Naive B cell (primary cell): ENCODE measurements at regions not wholly inside any gene's neighbourhood (a gene's known extent, or its start where the extent isn't known, plus 50 kb on each side); places are given as distances from the start of the nearest gene placed in this dataset.
"Not testable (repeated sequence)": the region's sequence is repeated elsewhere in the genome, so short reads cannot be mapped to it uniquely, and the experiment has no call there.

Experiments
- ATAC-seq, 2 donors: fragments of 150-1000 bp; cut with Tn5 transposase; 2 replicates each; pipeline ENCODE4 v1.10.0; 2021; ENCODE audit warnings: low read depth in 2 of 2, mild to moderate bottlenecking in 2 of 2, moderate library complexity in 2 of 2
- DNase-seq: peaks from one replicate; pipeline ENCODE4 v3.0.0; 2022
- H3K27ac Mint-ChIP-seq, 6 donors: one replicate each; pipeline ENCODE4 v1.8.0; 2020 to 2022; ENCODE audit warnings: mild to moderate bottlenecking in 6 of 6, mixed read lengths in 6 of 6, moderate library complexity in 5 of 6, inconsistent platforms in 2 of 6
- H3K27me3 Mint-ChIP-seq, 3 donors: one replicate each; pipeline ENCODE4 v1.8.0; 2021 to 2022; ENCODE audit warnings: mixed read lengths in 3 of 3, mild to moderate bottlenecking in 1 of 3
- H3K36me3 Mint-ChIP-seq, 2 donors: one replicate each; pipeline ENCODE4 v1.8.0; 2020 to 2022; ENCODE audit warnings: mixed read lengths in 2 of 2, inconsistent platforms in 1 of 2, mild to moderate bottlenecking in 1 of 2
- H3K4me1 Mint-ChIP-seq, 3 donors: one replicate each; pipeline ENCODE4 v1.8.0; 2020 to 2022; ENCODE audit warnings: mixed read lengths in 3 of 3, inconsistent platforms in 1 of 3, mild to moderate bottlenecking in 1 of 3, moderate library complexity in 1 of 3
- H3K4me3 Mint-ChIP-seq, 8 donors: one replicate each; pipeline ENCODE4 v1.8.0; 2020 to 2022; ENCODE audit warnings: mild to moderate bottlenecking in 8 of 8, mixed read lengths in 8 of 8, moderate library complexity in 8 of 8, inconsistent platforms in 2 of 8
- H3K9me3 Mint-ChIP-seq, 7 donors: one replicate each; pipeline ENCODE4 v1.8.0; 2020 to 2022; ENCODE audit warnings: mixed read lengths in 7 of 7, mild to moderate bottlenecking in 5 of 7, inconsistent platforms in 2 of 7, moderate library complexity in 1 of 7

DNA sequence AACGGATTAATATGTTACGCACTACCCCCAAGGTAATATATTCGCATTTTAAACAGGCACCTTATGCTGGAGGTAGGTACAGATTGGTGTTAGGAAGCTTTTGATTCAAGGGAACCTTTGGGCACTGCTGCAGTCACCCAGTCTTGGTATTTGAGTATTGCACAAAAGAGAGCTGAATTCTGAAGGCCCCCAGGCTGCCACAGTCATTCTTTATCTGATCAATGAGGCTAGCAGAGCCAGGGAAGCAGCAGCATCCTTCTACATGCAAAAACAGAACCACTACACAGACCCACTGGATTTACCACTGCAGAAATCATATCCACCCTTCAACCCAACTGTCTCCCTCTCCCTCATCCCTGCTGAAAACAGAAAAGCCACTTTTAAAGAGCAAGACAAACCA, 121.2 kb upstream of the GRIN3A start:
- ATAC-seq, result no peak

DNA sequence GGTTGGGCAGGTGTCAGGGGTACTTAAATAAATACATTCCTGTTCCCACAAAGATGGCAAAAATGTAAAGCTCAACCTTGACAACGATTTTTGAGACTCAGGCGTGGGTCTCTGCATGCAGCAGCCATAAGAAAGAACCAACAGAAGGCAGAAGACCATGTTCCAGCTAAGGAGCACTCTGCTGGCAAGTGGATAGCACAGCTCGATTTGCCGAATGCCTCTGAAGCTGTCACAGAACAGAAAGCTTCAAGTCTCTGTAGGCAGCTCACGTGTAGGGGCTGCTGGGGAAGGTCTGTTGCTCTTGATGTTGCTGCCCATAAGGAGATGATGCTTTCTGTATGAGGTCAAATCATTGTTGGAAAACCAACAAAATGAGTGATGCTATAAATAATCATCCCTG, 119.6 kb upstream of the GRIN3A start:
- no peak for ATAC-seq
- H3K4me3 Mint-ChIP-seq, result no peak overlapping the region
- H3K36me3 Mint-ChIP-seq, result no peaks in the 10 kb centered on the region

More for the DNA sequence above, 121.2 kb upstream of the GRIN3A start:
- H3K27me3 Mint-ChIP-seq, result no peaks in the 10 kb centered on the region
- H3K4me1 Mint-ChIP-seq, result no peaks in the 10 kb centered on the region
- peaks cover 0 to 5% (median 0%) of the 10 kb centered on the region in 7 donors for H3K9me3 Mint-ChIP-seq
- DNase-seq, result no peak
- H3K4me3 Mint-ChIP-seq, result no peak overlapping the region
- no peaks in the 10 kb centered on the region for H3K36me3 Mint-ChIP-seq
- no peak overlapping the region for H3K27ac Mint-ChIP-seq

DNA sequence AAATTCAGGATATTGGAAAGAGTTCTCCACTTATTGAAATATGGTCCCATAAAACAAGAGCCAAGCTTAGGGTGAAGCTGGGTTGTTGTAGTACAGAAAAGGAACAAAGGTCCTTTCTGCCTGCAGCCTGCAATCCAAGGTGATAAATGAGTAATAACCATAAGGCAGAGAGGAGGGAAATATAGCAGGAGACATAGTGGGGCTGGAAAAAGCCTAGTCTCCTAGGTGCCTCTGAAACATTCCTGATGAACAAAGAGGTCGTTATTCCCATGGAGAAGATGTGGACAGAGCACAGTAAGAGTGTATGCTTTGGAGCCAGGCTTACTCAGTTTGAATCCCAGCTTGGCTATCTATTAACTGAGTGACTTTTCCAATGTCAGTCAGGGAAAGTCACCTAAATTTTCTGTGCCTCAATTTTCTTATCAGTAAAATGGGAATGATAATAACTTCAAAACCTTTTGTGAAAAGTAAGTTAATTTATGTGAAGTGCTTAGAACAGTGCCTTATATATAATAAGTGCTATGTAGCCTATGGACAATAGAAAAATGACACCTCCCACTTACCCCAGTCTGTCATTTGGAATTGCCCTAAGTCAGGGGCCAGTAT, 110.8 kb upstream of the GRIN3A start:
- Mint-ChIP-seq H3K4me3 (no peak overlapping the region), H3K4me1 (no peaks in the 10 kb centered on the region), H3K27me3 (no peaks in the 10 kb centered on the region), H3K27ac (no peak overlapping the region), H3K9me3 (peaks cover 0 to 6% (median 0%) of the 10 kb centered on the region in 7 donors), H3K36me3 (no peaks in the 10 kb centered on the region)
- ATAC-seq (no peak), DNase-seq (no peak)

More for the DNA sequence above, 119.6 kb upstream of the GRIN3A start:
- no peak for DNase-seq
- Mint-ChIP-seq H3K27me3 (no peaks in the 10 kb centered on the region), H3K9me3 (peaks cover 0 to 5% (median 0%) of the 10 kb centered on the region in 7 donors), H3K4me1 (no peaks in the 10 kb centered on the region), H3K27ac (no peak overlapping the region)

DNA sequence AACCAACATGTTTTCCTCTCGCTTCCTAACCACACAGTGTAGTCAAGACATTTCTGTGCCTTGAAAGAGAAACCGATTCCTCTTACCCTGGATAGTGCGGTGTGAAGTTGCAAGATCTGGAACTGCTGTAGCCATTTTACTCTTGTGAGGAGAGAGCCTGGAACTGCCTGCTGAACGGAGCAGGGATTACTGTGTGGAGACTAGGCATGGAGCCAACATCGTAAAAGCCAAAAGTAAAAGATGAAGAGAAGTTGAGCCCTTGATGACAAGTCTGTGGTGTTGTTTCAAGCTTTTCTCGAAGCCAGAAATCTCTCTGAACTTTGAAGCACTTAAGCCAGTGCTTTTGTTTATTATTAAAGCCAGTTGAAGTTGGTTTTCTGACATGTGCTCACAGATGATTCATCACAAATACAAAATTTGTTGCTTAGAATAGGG, 110.1 kb upstream of the GRIN3A start:
- Mint-ChIP-seq H3K4me1 (no peaks in the 10 kb centered on the region), H3K4me3 (peak overlapping the region in 1 of 8 donors; percentile 1), H3K9me3 (peaks cover 0 to 6% (median 0%) of the 10 kb centered on the region in 7 donors), H3K36me3 (no peaks in the 10 kb centered on the region), H3K27ac (no peak overlapping the region), H3K27me3 (no peaks in the 10 kb centered on the region)
- DNase-seq (no peak), ATAC-seq (no peak)

DNA sequence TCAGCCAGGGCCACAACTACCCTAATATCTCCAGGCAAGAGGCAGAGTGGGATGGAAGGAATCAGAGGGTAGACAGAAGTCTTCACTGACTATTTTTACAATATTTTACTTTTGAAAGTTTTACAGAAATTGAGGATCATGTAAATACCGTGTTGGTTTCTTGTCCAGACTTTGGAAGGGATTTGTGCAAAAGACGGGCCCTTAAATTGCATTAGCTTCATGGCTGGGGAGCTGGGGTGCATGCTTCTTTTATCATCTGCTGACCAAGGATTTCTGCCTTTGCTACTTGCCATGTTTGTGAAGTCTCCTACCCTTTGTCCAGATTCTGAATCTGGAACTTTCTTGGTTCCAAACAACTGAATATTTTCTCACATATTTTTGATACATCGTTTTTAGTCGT, 107.7 kb upstream of the GRIN3A start:
- Mint-ChIP-seq H3K4me3 (no peak overlapping the region), H3K27me3 (no peaks in the 10 kb centered on the region), H3K9me3 (no peaks in the 10 kb centered on the region), H3K36me3 (no peaks in the 10 kb centered on the region), H3K4me1 (no peaks in the 10 kb centered on the region), H3K27ac (no peak overlapping the region)
- no peak for DNase-seq
- ATAC-seq, result no peak

DNA sequence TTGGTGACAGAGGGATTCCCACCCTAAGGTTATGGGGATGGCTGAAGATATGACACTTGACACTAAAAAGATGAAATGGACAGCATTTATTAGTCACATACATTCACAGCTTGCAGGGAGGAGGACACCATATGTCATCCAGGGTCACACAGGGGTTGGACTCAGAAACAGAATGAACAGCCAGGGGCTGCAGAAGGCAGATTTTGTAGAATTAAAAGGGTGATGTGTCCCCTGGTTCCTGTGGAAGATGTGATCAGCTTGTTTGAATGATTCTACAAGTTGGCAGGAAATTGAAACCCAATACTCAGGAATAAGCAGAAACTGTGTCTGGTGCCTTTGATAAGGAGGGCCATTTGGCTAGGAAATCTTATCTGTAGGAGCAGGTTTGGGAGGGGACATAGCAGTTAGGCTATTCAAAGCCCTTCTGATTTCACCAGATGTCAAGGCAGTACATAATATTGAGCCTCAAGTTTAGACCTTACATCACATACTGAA, 102.3 kb upstream of the GRIN3A start:
- Mint-ChIP-seq H3K27me3 (no peaks in the 10 kb centered on the region), H3K27ac (no peak overlapping the region), H3K9me3 (peaks cover 0 to 10% (median 8%) of the 10 kb centered on the region in 7 donors), H3K4me3 (no peak overlapping the region), H3K36me3 (no peaks in the 10 kb centered on the region), H3K4me1 (no peaks in the 10 kb centered on the region)
- DNase-seq (no peak), ATAC-seq (no peak)

DNA sequence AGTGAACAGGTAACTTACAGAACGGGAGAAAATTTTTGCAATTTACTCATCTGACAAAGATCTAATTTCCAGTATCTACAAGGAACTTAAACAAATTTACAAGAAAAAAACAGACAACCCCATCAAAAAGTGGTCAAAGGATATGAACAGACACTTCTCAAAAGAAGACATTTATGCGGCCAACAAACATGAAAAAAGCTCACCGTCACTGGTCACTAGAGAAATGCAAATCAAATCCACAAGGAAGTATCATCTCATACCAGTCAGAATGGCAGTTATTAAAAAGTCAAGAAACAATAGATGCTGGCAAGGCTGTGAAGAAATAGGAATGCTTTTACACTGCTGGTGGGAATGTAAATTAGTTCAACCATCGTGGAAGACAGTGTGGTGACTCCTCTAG, 100.5 kb upstream of the GRIN3A start:
- not testable (repeated sequence) for H3K4me3 Mint-ChIP-seq, H3K36me3 Mint-ChIP-seq, H3K27ac Mint-ChIP-seq, DNase-seq, H3K27me3 Mint-ChIP-seq, H3K9me3 Mint-ChIP-seq, H3K4me1 Mint-ChIP-seq, ATAC-seq

DNA sequence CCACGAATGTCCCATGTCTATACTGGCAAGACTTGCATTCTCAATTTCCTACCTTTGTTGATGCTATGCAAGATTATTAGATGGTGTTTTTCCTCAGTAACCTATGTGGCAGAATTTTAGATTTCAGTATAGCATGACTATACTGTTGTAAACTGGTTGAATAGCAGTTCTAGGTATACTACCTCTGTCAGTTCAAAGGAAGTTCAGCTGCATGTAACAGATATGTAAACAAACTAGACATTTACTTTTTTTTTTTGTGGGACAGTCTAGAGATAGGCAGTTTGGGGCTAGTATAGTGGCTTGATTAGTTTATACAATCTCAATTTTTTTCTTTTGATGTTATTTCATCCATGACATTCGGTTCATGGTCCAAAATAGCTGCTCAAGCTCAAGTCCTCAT, 97.6 kb upstream of the GRIN3A start:
- Mint-ChIP-seq H3K36me3 (no peaks in the 10 kb centered on the region), H3K4me1 (no peaks in the 10 kb centered on the region), H3K27me3 (no peaks in the 10 kb centered on the region), H3K4me3 (no peak overlapping the region), H3K27ac (peak overlapping the region in 1 of 6 donors; percentile 47), H3K9me3 (peaks cover 0 to 10% (median 9%) of the 10 kb centered on the region in 7 donors)
- ATAC-seq (no peak), DNase-seq (no peak)

DNA sequence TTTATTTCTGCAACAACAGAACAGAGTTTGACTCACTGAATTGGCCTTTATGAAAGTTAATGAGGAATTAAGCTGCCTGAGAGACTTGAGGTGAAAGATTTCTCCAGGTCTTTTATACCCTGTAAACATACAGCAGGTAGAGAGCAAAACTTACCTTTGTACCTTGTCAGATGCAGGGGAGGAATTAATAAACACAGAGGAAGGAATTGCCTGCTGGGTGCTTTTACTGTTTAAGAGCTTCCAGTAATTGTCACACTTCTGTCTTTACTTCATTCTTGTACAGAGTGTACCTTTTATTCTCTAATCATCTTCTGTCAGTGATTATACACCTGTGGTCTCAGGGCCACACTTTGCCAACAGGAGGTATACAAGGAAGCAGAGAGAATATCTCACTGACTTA, 94.0 kb upstream of the GRIN3A start:
- no peak overlapping the region for H3K4me3 Mint-ChIP-seq
- H3K36me3 Mint-ChIP-seq, result no peaks in the 10 kb centered on the region
- H3K4me1 Mint-ChIP-seq, result no peaks in the 10 kb centered on the region
- DNase-seq (no peak), ATAC-seq (no peak)
- H3K27me3 Mint-ChIP-seq, result no peaks in the 10 kb centered on the region
- H3K27ac Mint-ChIP-seq, result no peak overlapping the region
- H3K9me3 Mint-ChIP-seq, result peaks cover 0 to 6% (median 3%) of the 10 kb centered on the region in 7 donors

DNA sequence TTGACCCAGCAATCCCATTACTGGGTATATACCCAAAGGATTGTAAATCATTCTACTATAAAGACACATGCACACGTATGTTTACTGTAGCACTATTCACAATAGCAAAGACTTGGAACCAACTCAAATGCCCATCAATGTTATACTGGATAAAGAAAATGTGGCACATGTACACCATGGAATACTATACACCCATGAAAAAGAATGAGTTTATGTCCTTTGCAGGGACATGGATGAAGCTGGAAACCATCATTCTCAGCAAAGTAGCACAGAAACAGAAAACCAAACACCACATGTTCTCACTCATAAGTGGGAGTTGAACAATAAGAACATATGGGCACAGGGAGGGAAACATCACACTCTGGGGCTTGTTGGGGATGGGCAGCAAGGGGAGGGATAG, 83.0 kb upstream of the GRIN3A start:
- H3K4me3 Mint-ChIP-seq, H3K27me3 Mint-ChIP-seq, H3K36me3 Mint-ChIP-seq, DNase-seq, H3K4me1 Mint-ChIP-seq, H3K27ac Mint-ChIP-seq, ATAC-seq: not testable (repeated sequence)
- peaks cover 2 to 24% (median 9%) of the 10 kb centered on the region in 7 donors for H3K9me3 Mint-ChIP-seq

DNA sequence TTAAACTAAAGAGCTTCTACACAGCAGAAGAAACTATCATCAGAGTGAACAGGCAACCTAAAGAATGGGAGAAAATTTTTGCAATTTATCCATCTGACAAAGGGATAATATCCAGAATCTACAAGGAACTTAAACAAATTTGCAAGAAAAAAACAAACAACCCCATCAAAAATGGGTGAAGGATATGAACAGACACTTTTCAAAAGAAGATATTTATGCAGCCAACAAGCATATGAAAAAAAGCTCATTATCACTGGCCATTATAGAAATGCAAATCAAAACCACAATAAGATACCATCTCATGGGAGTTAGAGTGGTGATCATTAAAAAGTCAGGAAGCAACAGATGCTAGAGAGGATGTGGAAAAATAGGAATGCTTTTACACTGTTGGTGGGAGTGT, 82.5 kb upstream of the GRIN3A start:
- not testable (repeated sequence) for H3K27ac Mint-ChIP-seq, ATAC-seq, H3K27me3 Mint-ChIP-seq, H3K4me1 Mint-ChIP-seq, DNase-seq, H3K4me3 Mint-ChIP-seq, H3K36me3 Mint-ChIP-seq
- peaks cover 2 to 24% (median 9%) of the 10 kb centered on the region in 7 donors for H3K9me3 Mint-ChIP-seq

DNA sequence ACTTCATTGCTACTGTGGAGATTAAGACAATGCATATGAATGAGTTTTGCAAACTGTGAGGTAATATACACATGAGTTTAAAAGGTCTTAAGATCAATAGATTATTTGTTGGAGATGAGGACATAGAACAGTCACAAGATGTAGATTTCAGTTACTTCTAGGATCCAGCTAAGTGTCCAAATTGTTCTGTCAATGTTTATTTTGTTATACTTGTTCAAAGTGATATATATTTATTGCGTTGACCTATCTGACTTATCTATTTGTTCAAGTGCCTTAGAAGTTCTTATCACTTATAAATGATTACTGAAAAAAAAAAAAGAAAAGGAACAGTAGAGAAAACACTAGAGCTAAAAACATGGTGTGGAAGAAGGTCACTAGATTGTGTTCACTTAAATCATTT, 75.6 kb upstream of the GRIN3A start:
- H3K27me3 Mint-ChIP-seq, result peaks cover 0 to 7% (median 0%) of the 10 kb centered on the region in 3 donors
- no peaks in the 10 kb centered on the region for H3K36me3 Mint-ChIP-seq
- DNase-seq, result no peak
- no peaks in the 10 kb centered on the region for H3K4me1 Mint-ChIP-seq
- no peak overlapping the region for H3K4me3 Mint-ChIP-seq
- H3K9me3 Mint-ChIP-seq, result peaks cover 0 to 10% (median 2%) of the 10 kb centered on the region in 7 donors
- no peak for ATAC-seq
- no peak overlapping the region for H3K27ac Mint-ChIP-seq

DNA sequence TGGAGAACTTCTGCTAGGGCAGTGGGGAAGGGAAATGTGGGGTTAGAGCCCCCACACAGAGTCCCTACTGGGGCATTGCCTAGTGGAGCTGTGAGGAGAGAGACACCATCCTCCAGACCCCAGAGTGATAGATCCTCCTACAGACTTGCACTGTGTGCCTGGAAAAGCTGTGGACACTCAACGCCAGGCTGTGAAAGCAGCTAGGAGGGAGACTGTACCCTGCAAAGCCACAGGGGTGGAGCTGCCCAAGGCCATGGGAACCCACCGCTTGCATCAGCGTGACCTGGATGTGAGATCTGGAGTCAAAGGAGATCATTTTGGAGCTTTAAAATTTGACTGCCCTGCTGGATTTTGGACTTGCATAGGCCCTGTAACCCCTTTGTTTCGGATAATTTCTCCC, 69.4 kb upstream of the GRIN3A start:
- H3K4me1 Mint-ChIP-seq, ATAC-seq, H3K27ac Mint-ChIP-seq, H3K36me3 Mint-ChIP-seq, H3K9me3 Mint-ChIP-seq, DNase-seq, H3K4me3 Mint-ChIP-seq, H3K27me3 Mint-ChIP-seq: not testable (repeated sequence)

DNA sequence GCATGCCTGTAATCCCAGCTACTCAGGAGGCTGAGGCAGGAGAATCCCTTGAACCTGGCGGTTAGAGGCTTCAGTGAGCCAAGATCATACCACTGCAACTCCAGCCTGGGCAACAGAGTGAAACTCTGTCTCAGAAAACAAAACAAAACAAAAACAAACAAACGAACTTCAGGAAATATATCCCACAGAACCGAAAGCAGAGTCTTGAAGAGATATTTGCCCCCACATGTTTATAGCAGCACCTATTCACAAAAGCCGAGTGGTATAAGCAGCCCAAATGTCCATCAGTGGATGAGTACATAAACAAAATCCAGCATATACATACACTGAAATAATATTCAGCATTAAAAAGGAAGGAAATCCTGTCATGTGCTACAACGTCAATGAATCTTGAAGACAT, 57.6 kb upstream of the GRIN3A start:
- H3K4me3 Mint-ChIP-seq, result no peak overlapping the region
- no peak overlapping the region for H3K27ac Mint-ChIP-seq
- H3K9me3 Mint-ChIP-seq, result peaks cover 0 to 11% (median 0%) of the 10 kb centered on the region in 7 donors
- DNase-seq, result no peak
- H3K36me3 Mint-ChIP-seq, result no peaks in the 10 kb centered on the region
- ATAC-seq, result no peak
- H3K27me3 Mint-ChIP-seq, result no peaks in the 10 kb centered on the region
- H3K4me1 Mint-ChIP-seq, result no peaks in the 10 kb centered on the region

DNA sequence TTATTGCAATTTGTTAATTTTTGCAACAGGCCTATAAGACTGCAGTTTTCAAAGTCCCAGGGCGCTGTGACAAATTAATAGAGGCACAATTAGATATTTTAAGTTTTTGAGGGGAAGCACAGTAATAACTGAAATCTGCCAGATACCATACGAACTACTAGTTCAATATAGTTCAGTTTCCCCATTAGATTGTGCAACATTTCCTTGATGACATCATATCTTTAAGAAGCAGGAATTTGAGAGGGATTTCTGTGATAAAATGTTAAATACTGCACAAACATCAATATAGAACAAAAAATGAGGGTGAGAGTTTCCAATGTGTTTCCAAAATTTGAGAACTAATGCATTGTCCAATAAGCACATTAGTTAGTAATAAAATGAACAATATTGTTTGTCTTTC, 56.7 kb upstream of the GRIN3A start:
- Mint-ChIP-seq H3K9me3 (peaks cover 0 to 11% (median 0%) of the 10 kb centered on the region in 7 donors), H3K36me3 (no peaks in the 10 kb centered on the region), H3K4me1 (no peaks in the 10 kb centered on the region), H3K27ac (no peak overlapping the region), H3K27me3 (no peaks in the 10 kb centered on the region), H3K4me3 (no peak overlapping the region)
- DNase-seq, result no peak
- ATAC-seq, result no peak
